Activated T-cell treated with anti-CD3 and anti-CD28 coated beads, Interleukin-2, amount 50 U/mL, for 4 hours (primary cell): ENCODE measurements at regions not wholly inside any gene's neighbourhood (a gene's known extent, or its start where the extent isn't known, plus 50 kb on each side); places are given as distances from the start of the nearest gene placed in this dataset.

Experiments used
- ATAC-seq, 2 donors: fragments of 200-7000 bp; cut with Tn5 transposase; one replicate each; pipeline ENCODE4 v1.10.0; 2021
- DNase-seq: peaks from one replicate; pipeline ENCODE4 v3.0.0-alpha.2; 2020
- H3K27me3 Mint-ChIP-seq: one replicate; pipeline ENCODE4 v1.8.0; 2021; ENCODE audit warnings: low read depth, mixed read lengths
- H3K36me3 Mint-ChIP-seq: one replicate; pipeline ENCODE4 v1.8.0; 2022; ENCODE audit warnings: mixed read lengths; ENCODE audit not compliant: insufficient read depth
- H3K4me1 Mint-ChIP-seq: one replicate; pipeline ENCODE4 v1.8.0; 2021; ENCODE audit warnings: low read depth, mixed read lengths
- H3K4me3 Mint-ChIP-seq: one replicate; pipeline ENCODE4 v1.8.0; 2021; ENCODE audit warnings: mild to moderate bottlenecking, moderate library complexity, mixed read lengths
- H3K9me3 Mint-ChIP-seq: one replicate; pipeline ENCODE4 v1.8.0; 2021; ENCODE audit warnings: mixed read lengths

- Mint-ChIP-seq H3K27me3 (peaks cover 15% of the 10 kb centered on the region), H3K9me3 (no peaks in the 10 kb centered on the region)
Measured at GRCh38 chr10:78281627-78282026, 248.0 kb downstream of the RPS24 start.

GRCh38 chr10:78283069-78283682 lies 249.5 kb downstream of the RPS24 start:
- ATAC-seq, result no peak
- Mint-ChIP-seq H3K4me1 (no peaks in the 10 kb centered on the region), H3K4me3 (no peak overlapping the region), H3K36me3 (no peaks in the 10 kb centered on the region), H3K27me3 (peaks cover 15% of the 10 kb centered on the region), H3K9me3 (no peaks in the 10 kb centered on the region)
- DNase-seq, result no peak

More at GRCh38 chr10:78281627-78282026, 248.0 kb downstream of the RPS24 start:
- H3K4me3 Mint-ChIP-seq, result no peak overlapping the region
- H3K36me3 Mint-ChIP-seq, result no peaks in the 10 kb centered on the region
- DNase-seq, result no peak
- no peaks in the 10 kb centered on the region for H3K4me1 Mint-ChIP-seq
- no peak for ATAC-seq

DNA sequence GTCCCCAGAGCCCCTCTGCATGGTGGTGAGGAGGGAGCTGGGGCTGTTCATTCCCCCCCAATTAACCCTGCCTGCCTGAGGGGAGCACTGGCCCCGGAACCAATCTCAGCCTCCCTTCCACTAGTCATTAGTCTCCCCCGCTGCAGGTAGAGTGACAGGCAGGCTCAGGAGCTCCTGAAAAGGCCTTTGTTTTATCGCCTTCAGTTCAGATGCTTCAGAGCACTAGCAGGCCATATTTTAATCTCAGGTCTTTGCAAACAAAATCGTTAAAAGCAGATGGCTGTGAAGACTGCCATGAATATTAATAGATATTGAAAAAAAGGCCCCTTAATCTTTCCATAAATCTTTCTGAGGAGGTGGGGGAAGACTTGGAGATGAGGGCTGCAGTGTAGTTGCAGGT lies 250.7 kb downstream of the RPS24 start:
- H3K4me3 Mint-ChIP-seq, result no peak overlapping the region
- H3K36me3 Mint-ChIP-seq, result no peaks in the 10 kb centered on the region
- no peaks in the 10 kb centered on the region for H3K4me1 Mint-ChIP-seq
- H3K9me3 Mint-ChIP-seq, result no peaks in the 10 kb centered on the region
- no peak for ATAC-seq
- H3K27me3 Mint-ChIP-seq, result peaks cover 15% of the 10 kb centered on the region
- DNase-seq, result no peak

- H3K27me3 Mint-ChIP-seq, result peaks cover 15% of the 10 kb centered on the region
- no peaks in the 10 kb centered on the region for H3K36me3 Mint-ChIP-seq
- ATAC-seq (no peak), DNase-seq (no peak)
- H3K4me1 Mint-ChIP-seq, result no peaks in the 10 kb centered on the region
- no peak overlapping the region for H3K4me3 Mint-ChIP-seq
- H3K9me3 Mint-ChIP-seq, result no peaks in the 10 kb centered on the region
Measured at GRCh38 chr10:78285226-78285625, 251.6 kb downstream of the RPS24 start.

- Mint-ChIP-seq H3K4me1 (no peaks in the 10 kb centered on the region), H3K27me3 (peaks cover 9% of the 10 kb centered on the region), H3K4me3 (no peak overlapping the region), H3K9me3 (no peaks in the 10 kb centered on the region), H3K36me3 (no peaks in the 10 kb centered on the region)
- DNase-seq (no peak), ATAC-seq (no peak)
Measured at GRCh38 chr10:78286186-78286585, 252.5 kb downstream of the RPS24 start.

GRCh38 chr10:78286668-78287067 lies 253.0 kb downstream of the RPS24 start:
- DNase-seq, result no peak
- no peaks in the 10 kb centered on the region for H3K36me3 Mint-ChIP-seq
- H3K4me1 Mint-ChIP-seq, result no peaks in the 10 kb centered on the region
- no peaks in the 10 kb centered on the region for H3K9me3 Mint-ChIP-seq
- H3K27me3 Mint-ChIP-seq, result peaks cover 8% of the 10 kb centered on the region
- H3K4me3 Mint-ChIP-seq, result no peak overlapping the region
- no peak for ATAC-seq

- no peak for ATAC-seq
- no peaks in the 10 kb centered on the region for H3K4me1 Mint-ChIP-seq
- H3K27me3 Mint-ChIP-seq, result peaks cover 3% of the 10 kb centered on the region
- no peak for DNase-seq
- H3K9me3 Mint-ChIP-seq, result no peaks in the 10 kb centered on the region
- H3K36me3 Mint-ChIP-seq, result no peaks in the 10 kb centered on the region
- no peak overlapping the region for H3K4me3 Mint-ChIP-seq
Measured at GRCh38 chr10:78287618-78288017, 254.0 kb downstream of the RPS24 start.

DNA sequence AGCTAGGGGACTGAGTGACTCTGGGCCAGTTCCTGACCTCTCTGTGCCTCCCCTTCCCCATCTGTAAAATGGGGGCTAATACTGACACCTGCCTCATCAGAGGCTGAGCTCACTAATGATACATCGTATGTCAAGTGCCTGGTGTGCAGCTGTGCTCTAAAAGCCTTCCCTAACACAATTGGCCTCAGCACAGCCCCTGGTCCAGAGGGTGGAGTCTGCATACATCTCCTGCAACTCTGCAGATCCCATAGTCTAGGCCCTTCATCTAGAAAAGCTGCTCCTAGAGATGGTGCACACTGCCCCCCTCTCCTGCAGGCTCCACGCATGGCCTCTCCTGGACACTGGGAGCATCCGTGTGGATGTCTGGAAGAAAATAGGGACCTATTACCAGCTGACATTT lies 255.0 kb downstream of the RPS24 start:
- Mint-ChIP-seq H3K4me1 (no peaks in the 10 kb centered on the region), H3K4me3 (no peak overlapping the region), H3K9me3 (no peaks in the 10 kb centered on the region), H3K27me3 (no peaks in the 10 kb centered on the region), H3K36me3 (no peaks in the 10 kb centered on the region)
- DNase-seq (no peak), ATAC-seq (no peak)

GRCh38 chr10:78290131-78290750 lies 256.6 kb downstream of the RPS24 start:
- Mint-ChIP-seq H3K4me3 (no peak overlapping the region), H3K4me1 (no peaks in the 10 kb centered on the region), H3K27me3 (no peaks in the 10 kb centered on the region), H3K9me3 (no peaks in the 10 kb centered on the region), H3K36me3 (no peaks in the 10 kb centered on the region)
- DNase-seq (no peak), ATAC-seq (no peak)

GRCh38 chr10:78291722-78292121 lies 258.1 kb downstream of the RPS24 start:
- Mint-ChIP-seq H3K9me3 (no peaks in the 10 kb centered on the region), H3K27me3 (no peaks in the 10 kb centered on the region), H3K4me3 (no peak overlapping the region), H3K36me3 (no peaks in the 10 kb centered on the region), H3K4me1 (no peaks in the 10 kb centered on the region)
- no peak for DNase-seq
- no peak for ATAC-seq

GRCh38 chr10:78292250-78292981 lies 258.8 kb downstream of the RPS24 start:
- H3K4me1 Mint-ChIP-seq, result no peaks in the 10 kb centered on the region
- DNase-seq (no peak), ATAC-seq (no peak)
- H3K4me3 Mint-ChIP-seq, result no peak overlapping the region
- no peaks in the 10 kb centered on the region for H3K36me3 Mint-ChIP-seq
- H3K9me3 Mint-ChIP-seq, result no peaks in the 10 kb centered on the region
- no peaks in the 10 kb centered on the region for H3K27me3 Mint-ChIP-seq

DNA sequence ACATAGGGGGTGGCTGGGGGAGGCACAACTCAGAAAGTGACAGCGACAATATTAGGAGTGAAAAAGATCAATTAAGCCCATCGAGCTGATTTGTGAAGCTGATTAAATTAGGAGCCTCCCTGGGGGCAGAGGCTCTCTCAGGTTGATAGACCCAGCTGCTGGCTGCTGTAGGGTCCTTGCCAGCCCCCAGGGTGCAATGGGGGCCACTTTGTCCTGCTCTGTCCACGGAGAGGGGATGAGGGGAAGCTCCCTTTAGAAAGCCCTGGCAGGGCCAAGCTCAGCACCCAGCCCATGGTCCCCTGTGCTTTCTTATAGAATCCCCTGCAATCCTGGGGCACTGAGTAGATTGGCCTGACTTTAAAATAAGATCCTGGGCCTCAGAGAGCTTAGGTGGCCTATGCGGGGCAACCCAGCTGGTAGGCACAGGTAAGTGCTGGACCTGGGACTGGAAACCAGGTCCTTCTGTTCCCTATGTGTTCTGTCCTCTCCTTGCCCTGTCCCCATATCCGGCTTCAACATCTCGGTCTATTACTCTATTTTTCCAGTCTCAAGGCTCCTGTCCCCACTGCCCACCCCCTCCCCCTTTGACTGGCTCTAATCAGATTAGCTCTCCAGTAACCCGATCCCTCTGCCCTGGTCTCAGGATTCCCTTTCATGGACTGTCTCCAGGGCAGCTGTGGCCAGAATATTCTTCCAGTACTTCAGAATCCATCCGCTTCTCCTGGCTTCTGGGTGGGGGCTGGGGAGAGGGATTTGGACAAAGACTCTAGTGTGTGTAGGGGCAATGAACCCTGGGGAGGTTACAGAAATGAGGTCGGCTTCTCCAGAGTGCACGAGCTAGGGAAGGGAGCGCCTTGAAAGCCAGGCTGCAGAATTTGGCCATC lies 259.6 kb downstream of the RPS24 start:
- no peak for ATAC-seq
- no peaks in the 10 kb centered on the region for H3K4me1 Mint-ChIP-seq
- no peak for DNase-seq
- H3K4me3 Mint-ChIP-seq, result no peak overlapping the region
- no peaks in the 10 kb centered on the region for H3K27me3 Mint-ChIP-seq
- H3K36me3 Mint-ChIP-seq, result no peaks in the 10 kb centered on the region
- H3K9me3 Mint-ChIP-seq, result no peaks in the 10 kb centered on the region

DNA sequence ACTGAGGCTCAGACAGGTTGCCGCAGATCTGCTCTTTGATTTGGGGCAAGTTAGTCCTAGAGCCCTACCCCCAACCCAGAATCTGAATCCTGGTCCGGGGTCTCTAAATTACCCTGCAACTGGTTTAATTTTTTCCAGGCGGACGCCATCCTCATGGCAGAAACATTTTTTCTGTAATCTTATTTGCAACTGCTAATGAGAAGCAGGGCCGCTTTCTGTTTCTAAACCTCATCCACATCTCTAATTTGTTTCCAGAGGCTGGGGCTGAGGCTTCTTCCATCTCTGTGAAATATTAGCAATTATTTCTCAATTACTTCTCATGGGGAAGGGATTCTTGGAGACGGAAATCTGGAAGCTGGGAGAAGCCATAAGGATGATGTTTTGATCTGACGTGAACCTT lies 261.6 kb downstream of the RPS24 start:
- no peaks in the 10 kb centered on the region for H3K27me3 Mint-ChIP-seq
- no peaks in the 10 kb centered on the region for H3K9me3 Mint-ChIP-seq
- no peak for DNase-seq
- ATAC-seq, result no peak
- no peaks in the 10 kb centered on the region for H3K4me1 Mint-ChIP-seq
- H3K4me3 Mint-ChIP-seq, result no peak overlapping the region
- no peaks in the 10 kb centered on the region for H3K36me3 Mint-ChIP-seq

GRCh38 chr10:78296785-78297184 lies 263.1 kb downstream of the RPS24 start:
- H3K4me3 Mint-ChIP-seq, result no peak overlapping the region
- H3K36me3 Mint-ChIP-seq, result no peaks in the 10 kb centered on the region
- no peaks in the 10 kb centered on the region for H3K27me3 Mint-ChIP-seq
- H3K4me1 Mint-ChIP-seq, result peaks cover 2% of the 10 kb centered on the region
- DNase-seq (no peak), ATAC-seq (no peak)
- no peaks in the 10 kb centered on the region for H3K9me3 Mint-ChIP-seq
